B cell (primary cell): ENCODE measurements at regions not wholly inside any gene's neighbourhood (a gene's known extent, or its start where the extent isn't known, plus 50 kb on each side); places are given as distances from the start of the nearest gene placed in this dataset.

Experiments
- CTCF ChIP-seq: fragments of 200-600 bp; IDR thresholded peaks from one replicate; pipeline ENCODE4 v1.8.0; 2022; ENCODE audit warnings: antibody characterized with exemption, mild to moderate bottlenecking
- EZH2 ChIP-seq: IDR thresholded peaks from 2 replicates; pipeline ENCODE4 v1.6.1; 2012; ENCODE audit warnings: borderline replicate concordance, low read depth, mild to moderate bottlenecking, moderate library complexity, low read length; ENCODE audit not compliant: insufficient read depth, poor library complexity, severe bottlenecking

- no peak for TF ChIP-seq CTCF
- no peak for TF ChIP-seq EZH2
Measured at GRCh38 chr2:9760069-9760901, 83.0 kb upstream of the TAF1B start.
